GM12878 (cell line): ENCODE measurements at regions not wholly inside any gene's neighbourhood (a gene's known extent, or its start where the extent isn't known, plus 50 kb on each side); places are given as distances from the start of the nearest gene placed in this dataset.

ENCODE experiments used
- ATAC-seq: fragments of 200-7000 bp; cut with Tn5 transposase; 3 replicates; pipeline ENCODE4 v1.9.1; 2020; ENCODE audit warnings: mild to moderate bottlenecking, moderate library complexity
- BruUV-seq: library from RNA; stranded (reverse); fragments of 400-500 nt; replicated peaks from 2 replicates; lab custom pipeline; 2021; lab: Mats Ljungman, UMichigan
- CTCF ChIA-PET: fragments of 300-600 bp; sonication (Branson Sonifier 250); formaldehyde crosslinking; extraction: SDS; loops from one replicate; lab custom pipeline; 2021; ENCODE audit warnings: inconsistent platforms; lab: Yijun Ruan, JAX
- POLR2A ChIA-PET: fragments of 350-600 bp; formaldehyde crosslinking; extraction: SDS; loops from one replicate; lab custom pipeline; 2021; ENCODE audit warnings: inconsistent platforms; lab: Charles Lee
- RAD21 ChIA-PET: fragments of 300-600 bp; sonication (Branson Sonifier 250); formaldehyde crosslinking; loops from one replicate; lab custom pipeline; 2023; ENCODE audit warnings: antibody characterized with exemption; ENCODE audit not compliant: unreplicated experiment; lab: Charles Lee
- SMC1A ChIA-PET: fragments of 300-600 bp; sonication (Branson Sonifier 250); formaldehyde crosslinking; loops from one replicate; lab custom pipeline; 2023; ENCODE audit not compliant: unreplicated experiment, uncharacterized antibody; lab: Charles Lee
- DNase-seq: peaks from one replicate; pipeline ENCODE4 v3.0.0-alpha.2; 2011; ENCODE audit warnings: low read depth, low spot score
- FAIRE-seq: peaks from 3 replicates; lab custom pipeline; 2011; peaks lifted over from hg19 to GRCh38; lab: Jason Lieb, UNC
- H2AFZ ChIP-seq: 2 replicates; pipeline ENCODE4 v1.6.0; 2011; ENCODE audit warnings: low read depth, low read length, control low read depth; ENCODE audit not compliant: control insufficient read depth
- H3K27ac ChIP-seq: 2 replicates; pipeline ENCODE4 v1.5.1; 2011; ENCODE audit warnings: control low read depth; ENCODE audit not compliant: control insufficient read depth, insufficient read depth
- H3K27me3 ChIP-seq, 2 experiments: replicated peaks in 1 of 2; 2 replicates each; pipeline versions ENCODE4 v1.6.0 to v1.6.1; 2011; ENCODE audit warnings: low read length in 1 of 2; ENCODE audit not compliant: control insufficient read depth in 2 of 2, insufficient read depth in 2 of 2
- H3K36me3 ChIP-seq, 2 experiments: 2 replicates each; pipeline ENCODE4 v1.5.1; 2011; ENCODE audit warnings: low read length in 1 of 2; ENCODE audit not compliant: control insufficient read depth in 2 of 2, insufficient read depth in 2 of 2
- H3K4me1 ChIP-seq: 2 replicates; pipeline ENCODE4 v1.6.1; 2011; ENCODE audit warnings: mild to moderate bottlenecking, low read length, moderate library complexity, mixed read lengths; ENCODE audit not compliant: control insufficient read depth, insufficient read depth
- H3K4me2 ChIP-seq: 2 replicates; pipeline ENCODE4 v1.6.0; 2011; ENCODE audit warnings: control low read depth; ENCODE audit not compliant: control insufficient read depth, insufficient read depth
- H3K4me3 ChIP-seq: fragments of 200-600 bp; sonication (generic); 2 replicates; pipeline ENCODE4 v1.5.1; 2016
- H3K79me2 ChIP-seq: 2 replicates; pipeline ENCODE4 v1.6.0; 2011; ENCODE audit warnings: low read length; ENCODE audit not compliant: control insufficient read depth, insufficient read depth
- H3K9ac ChIP-seq: 2 replicates; pipeline ENCODE4 v1.8.0; 2011; ENCODE audit warnings: low read length, control low read depth, mixed read lengths; ENCODE audit not compliant: control insufficient read depth, insufficient read depth
- H3K9me3 ChIP-seq: replicated peaks from 3 replicates; pipeline ENCODE4 v1.5.1; 2011; ENCODE audit warnings: mild to moderate bottlenecking, low read length; ENCODE audit not compliant: control insufficient read depth, insufficient read depth
- H4K20me1 ChIP-seq: 2 replicates; pipeline ENCODE4 v1.6.0; 2011; ENCODE audit not compliant: control insufficient read depth, insufficient read depth
- BCL11A ChIP-seq: IDR thresholded peaks from 2 replicates; pipeline ENCODE4 v1.6.1; 2011; ENCODE audit warnings: low read depth, low read length
- EED ChIP-seq: sonication (generic); IDR thresholded peaks from 2 replicates; pipeline ENCODE4 v1.6.1; 2016; ENCODE audit warnings: antibody characterized with exemption, low read depth
- ESRRA ChIP-seq: IDR thresholded peaks from 2 replicates; pipeline ENCODE4 v1.6.1; 2012; ENCODE audit warnings: mild to moderate bottlenecking, low read length, improper control_type of control experiment
- HDGF ChIP-seq: fragments of 450-650 bp; IDR thresholded peaks from 2 replicates; pipeline ENCODE4 v1.6.1; 2016; ENCODE audit warnings: antibody characterized with exemption
- MEF2A ChIP-seq: IDR thresholded peaks from 2 replicates; pipeline ENCODE4 v1.6.1; 2011; ENCODE audit warnings: low read depth, mild to moderate bottlenecking, low read length, moderate library complexity; ENCODE audit not compliant: insufficient read depth
- NR2C2 ChIP-seq: IDR thresholded peaks from 2 replicates; pipeline ENCODE4 v1.6.1; 2011; ENCODE audit warnings: borderline replicate concordance, low read depth; ENCODE audit not compliant: control insufficient read depth, insufficient read length
- NR2F1 ChIP-seq: fragments of 450-650 bp; conservative IDR thresholded peaks from 2 replicates; pipeline ENCODE4 v1.6.1; 2017; ENCODE audit warnings: mild to moderate bottlenecking
- RAD21 ChIP-seq: IDR thresholded peaks from 2 replicates; pipeline ENCODE4 v1.6.1; 2011; ENCODE audit warnings: mild to moderate bottlenecking, low read depth, low read length, moderate library complexity; ENCODE audit not compliant: insufficient read depth
- RCOR1 ChIP-seq: conservative IDR thresholded peaks from 2 replicates; pipeline ENCODE4 v1.6.1; 2012; ENCODE audit warnings: low read depth, low read length, improper control_type of control experiment
- RUNX3 ChIP-seq: IDR thresholded peaks from 2 replicates; pipeline ENCODE4 v1.6.1; 2012; ENCODE audit warnings: low read length, inconsistent platforms
- SIN3A ChIP-seq: IDR thresholded peaks from 2 replicates; pipeline ENCODE4 v1.6.1; 2012; ENCODE audit warnings: low read depth, low read length, improper control_type of control experiment
- SP1 ChIP-seq: IDR thresholded peaks from one replicate; pipeline ENCODE4 v1.6.1; 2011; ENCODE audit warnings: low read depth, low read length
- SRF ChIP-seq, 2 experiments: IDR thresholded peaks; 2 replicates each; pipeline ENCODE4 v1.6.1; 2011; ENCODE audit warnings: low read depth in 2 of 2, low read length in 2 of 2, mild to moderate bottlenecking in 1 of 2, moderate library complexity in 1 of 2
- TBL1XR1 ChIP-seq: IDR thresholded peaks from 2 replicates; pipeline ENCODE4 v1.6.1; 2012; ENCODE audit warnings: low read depth, low read length, improper control_type of control experiment
- TCF3 ChIP-seq: IDR thresholded peaks from 2 replicates; pipeline ENCODE4 v1.6.1; 2012; ENCODE audit warnings: low read depth, mild to moderate bottlenecking, low read length, borderline replicate concordance; ENCODE audit not compliant: insufficient read depth
- WRNIP1 ChIP-seq: IDR thresholded peaks from 2 replicates; pipeline ENCODE4 v1.6.1; 2011; ENCODE audit warnings: low read depth, low read length, improper control_type of control experiment, borderline replicate concordance
- ZNF24 ChIP-seq: fragments of 450-650 bp; IDR thresholded peaks from 2 replicates; pipeline ENCODE4 v1.6.1; 2017; ENCODE audit warnings: antibody characterized with exemption, mild to moderate bottlenecking
- WGBS: methylation state at CpG from one replicate; pipeline ENCODE4 v1.1.6; 2016; ENCODE audit warnings: low lambda C conversion rate; ENCODE audit not compliant: insufficient replicate concordance, insufficient coverage; ENCODE audit errors: missing lambda C conversion rate; 5-methylcytosine and 5-hydroxymethylcytosine counted together
- in situ Hi-C: fragments of 300-500 bp; cut with MboI; formaldehyde crosslinking; loops from 9 replicates; pipeline ENCODE4 v1.14.3; 2018; ENCODE audit warnings: mixed read lengths
- intact Hi-C: fragments of 100-400 bp; cut with micrococcal nuclease; formaldehyde crosslinking; loops from one replicate; pipeline ENCODE4 v1.14.2; 2022; ENCODE audit not compliant: unreplicated experiment
- TF ChIP-seq, protein P1 (sequence below): fragments of 450-650 bp; IDR thresholded peaks from 2 replicates; pipeline ENCODE4 v1.6.1; 2017; ENCODE audit warnings: mild to moderate bottlenecking, low read depth, inconsistent platforms; ENCODE audit not compliant: poor library complexity, severe bottlenecking
- TF ChIP-seq, protein P2 (sequence below): IDR thresholded peaks from 2 replicates; pipeline ENCODE4 v1.6.1; 2011; ENCODE audit warnings: low read depth, low read length, improper control_type of control experiment, borderline replicate concordance

DNA sequence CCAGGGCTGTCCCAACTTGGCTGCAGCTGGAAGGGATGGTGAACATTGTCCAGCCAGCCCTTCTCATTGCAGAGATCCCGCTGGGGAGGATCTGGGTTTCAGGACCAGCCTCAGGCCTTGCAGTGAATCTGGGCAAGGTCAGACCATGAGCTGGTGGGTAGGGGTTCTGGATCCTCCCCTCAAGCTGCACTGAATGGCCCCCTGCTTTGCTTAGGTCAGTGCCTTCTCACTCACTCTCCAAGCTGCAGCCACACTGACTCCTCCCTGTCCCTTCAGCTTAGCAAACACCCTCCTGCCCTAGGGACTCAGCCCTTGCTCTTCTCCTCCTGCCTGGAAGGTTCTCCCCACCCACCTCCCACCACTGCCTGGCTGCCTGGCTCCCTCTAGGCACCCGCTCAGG, 95.3 kb upstream of the KCNG1 start (continued):
- no peak for TF ChIP-seq MEF2A
- TF ChIP-seq TCF3 = no peak
- TF ChIP-seq, all 136 proteins: peak for 0

DNA sequence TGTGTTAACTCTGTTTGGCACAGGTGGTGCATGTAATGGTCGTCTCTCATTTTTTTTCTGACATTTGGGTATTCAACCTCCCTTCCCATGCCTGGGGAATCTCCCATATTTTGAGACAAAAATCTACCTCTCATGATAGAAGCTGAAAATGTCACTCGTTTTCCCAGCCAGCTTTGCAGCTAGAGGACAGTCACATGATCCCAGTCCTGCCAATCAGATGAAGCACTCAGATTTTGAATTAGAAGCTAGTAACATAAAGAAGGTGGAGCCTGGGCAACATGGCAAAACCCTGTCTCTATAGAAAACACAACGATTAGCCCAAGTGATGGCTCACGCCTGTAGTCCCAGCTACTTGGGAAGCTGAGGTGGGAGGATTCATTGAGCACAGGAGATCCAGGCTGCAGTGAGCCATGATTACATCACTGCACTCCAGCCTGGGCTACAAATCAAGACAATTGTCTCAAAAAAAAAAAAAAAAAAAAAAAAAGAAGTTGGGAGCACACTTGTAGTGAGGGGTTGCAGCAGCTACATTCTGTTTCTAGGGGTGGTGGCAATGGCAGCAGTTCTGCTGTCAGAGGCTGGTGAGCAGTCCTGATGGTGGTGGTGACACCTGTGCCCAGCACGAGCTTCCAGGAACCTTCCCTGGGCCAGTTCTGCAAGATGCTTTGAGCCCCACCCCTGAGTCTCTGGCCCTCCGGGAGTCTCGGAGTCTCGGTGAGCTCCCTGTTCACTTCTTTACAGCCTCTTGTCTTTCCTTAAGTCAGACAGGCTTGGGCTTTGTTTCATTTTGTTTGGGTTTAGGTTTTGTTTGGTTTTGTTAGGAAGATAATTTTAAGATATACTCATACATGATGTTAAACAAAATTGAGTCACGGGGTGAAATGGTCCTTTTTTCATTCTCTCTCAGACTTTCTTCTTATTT, 94.1 kb upstream of the KCNG1 start:
- no peak for FAIRE-seq
- intact Hi-C loops = no loop called here

More for the DNA sequence above, 94.1 kb upstream of the KCNG1 start:
- no TSS peak for BruUV-seq
- Histone ChIP-seq H3K79me2 (no peaks in the 10 kb centered on the region), H4K20me1 (no peaks in the 10 kb centered on the region), H2AFZ (no peak overlapping the region), H3K4me1 (no peaks in the 10 kb centered on the region), H3K4me3 (no peak overlapping the region), H3K27ac (no peak overlapping the region), H3K27me3 (peaks cover 6 to 7% of the 10 kb centered on the region in 2 experiments), H3K36me3 (no peaks in the 10 kb centered on the region), H3K4me2 (no peak overlapping the region), H3K9ac (no peak overlapping the region), H3K9me3 (no peaks in the 10 kb centered on the region)
- TF ChIP-seq SIN3A (no peak), ZNF24 (no peak), SP1 (no peak), RCOR1 (no peak), SRF (IDR thresholded peaks at IDR 0.05; ENCODE audit: low read depth in 2 of 2, low read length in 2 of 2) (no peak), WRNIP1 (no peak), RUNX3 (no peak), EED (no peak), NR2C2 (no peak), TBL1XR1 (no peak), BCL11A (no peak), RAD21 (no peak), ESRRA (no peak), NR2F1 (no peak), HDGF (no peak)
- TF ChIP-seq, protein P1, sequence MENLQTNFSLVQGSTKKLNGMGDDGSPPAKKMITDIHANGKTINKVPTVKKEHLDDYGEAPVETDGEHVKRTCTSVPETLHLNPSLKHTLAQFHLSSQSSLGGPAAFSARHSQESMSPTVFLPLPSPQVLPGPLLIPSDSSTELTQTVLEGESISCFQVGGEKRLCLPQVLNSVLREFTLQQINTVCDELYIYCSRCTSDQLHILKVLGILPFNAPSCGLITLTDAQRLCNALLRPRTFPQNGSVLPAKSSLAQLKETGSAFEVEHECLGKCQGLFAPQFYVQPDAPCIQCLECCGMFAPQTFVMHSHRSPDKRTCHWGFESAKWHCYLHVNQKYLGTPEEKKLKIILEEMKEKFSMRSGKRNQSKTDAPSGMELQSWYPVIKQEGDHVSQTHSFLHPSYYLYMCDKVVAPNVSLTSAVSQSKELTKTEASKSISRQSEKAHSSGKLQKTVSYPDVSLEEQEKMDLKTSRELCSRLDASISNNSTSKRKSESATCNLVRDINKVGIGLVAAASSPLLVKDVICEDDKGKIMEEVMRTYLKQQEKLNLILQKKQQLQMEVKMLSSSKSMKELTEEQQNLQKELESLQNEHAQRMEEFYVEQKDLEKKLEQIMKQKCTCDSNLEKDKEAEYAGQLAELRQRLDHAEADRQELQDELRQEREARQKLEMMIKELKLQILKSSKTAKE = no peak
- TF ChIP-seq, protein P2, sequence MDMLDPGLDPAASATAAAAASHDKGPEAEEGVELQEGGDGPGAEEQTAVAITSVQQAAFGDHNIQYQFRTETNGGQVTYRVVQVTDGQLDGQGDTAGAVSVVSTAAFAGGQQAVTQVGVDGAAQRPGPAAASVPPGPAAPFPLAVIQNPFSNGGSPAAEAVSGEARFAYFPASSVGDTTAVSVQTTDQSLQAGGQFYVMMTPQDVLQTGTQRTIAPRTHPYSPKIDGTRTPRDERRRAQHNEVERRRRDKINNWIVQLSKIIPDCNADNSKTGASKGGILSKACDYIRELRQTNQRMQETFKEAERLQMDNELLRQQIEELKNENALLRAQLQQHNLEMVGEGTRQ = no peak
- WGBS = 9% methylated on average over 9 of the region's 9 CpGs
- ChIA-PET SMC1A (interaction anchor here (1.4 kb wide), 1 partner anchor 130 kb away, joined by 3 read pairs; no protein-coding TSS in a partner anchor), CTCF (interaction anchor here (1.4 kb wide), 1 partner anchor 102 kb away, joined by 5 read pairs; no protein-coding TSS in a partner anchor), RAD21 (no interaction called here), POLR2A (no interaction called here)
- no peak for ATAC-seq
- no peak for DNase-seq
- in situ Hi-C loops = no loop called here
